HCEC 1CT (cell line): ENCODE measurements at regions not wholly inside any gene's neighbourhood (a gene's known extent, or its start where the extent isn't known, plus 50 kb on each side); places are given as distances from the start of the nearest gene placed in this dataset.
"Not testable (repeated sequence)": the region's sequence is repeated elsewhere in the genome, so short reads cannot be mapped to it uniquely, and the experiment has no call there.

Source experiments
- DNase-seq: peaks from one replicate; pipeline ENCODE4 v3.0.0-alpha.2; 2017

- DNase-seq, result not testable (repeated sequence)
Measured at GRCh38 chr2:175326164-175326563, 144.7 kb upstream of the ATP5MC3 start.

DNA sequence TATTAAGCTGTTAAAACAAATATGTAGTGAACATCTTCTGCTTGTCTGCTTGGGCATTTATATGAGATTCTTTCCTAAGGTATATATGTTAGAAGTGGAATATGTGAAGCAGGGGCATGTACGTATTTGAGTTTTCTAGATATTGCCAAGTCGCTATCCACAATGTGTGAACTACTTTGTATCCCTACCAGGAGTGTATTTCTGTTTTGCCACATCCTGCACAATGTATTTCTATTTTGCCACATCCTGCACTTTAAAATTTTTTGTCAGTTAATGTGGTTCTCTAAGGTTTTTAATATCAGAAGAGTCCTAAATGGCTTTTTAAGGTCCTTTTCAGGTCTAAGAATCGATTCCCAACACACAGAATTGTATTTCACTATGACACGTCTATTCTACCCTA lies 141.7 kb upstream of the ATP5MC3 start:
- no peak for DNase-seq

- DNase-seq, result no peak
Measured at GRCh38 chr2:175318542-175318941, 137.0 kb upstream of the ATP5MC3 start.

DNA sequence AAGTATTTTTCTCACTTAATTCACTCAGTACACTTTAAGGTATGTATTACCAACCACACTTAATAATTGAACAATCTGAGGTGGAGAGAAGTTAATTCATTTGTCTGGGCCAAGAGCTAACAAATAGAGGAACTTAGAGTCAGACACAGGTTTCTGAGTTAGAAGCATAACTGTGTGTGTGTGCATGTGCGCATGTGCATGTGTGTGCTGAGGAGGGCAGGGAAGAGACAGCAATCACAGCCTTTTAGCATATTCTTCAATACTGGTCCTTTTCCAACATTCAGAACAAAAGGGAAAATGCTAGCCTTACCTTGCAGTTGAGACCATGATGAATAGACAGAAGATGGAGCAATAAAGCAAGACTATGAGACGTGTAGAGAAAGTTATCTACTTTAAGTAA lies 136.2 kb upstream of the ATP5MC3 start:
- no peak for DNase-seq

DNA sequence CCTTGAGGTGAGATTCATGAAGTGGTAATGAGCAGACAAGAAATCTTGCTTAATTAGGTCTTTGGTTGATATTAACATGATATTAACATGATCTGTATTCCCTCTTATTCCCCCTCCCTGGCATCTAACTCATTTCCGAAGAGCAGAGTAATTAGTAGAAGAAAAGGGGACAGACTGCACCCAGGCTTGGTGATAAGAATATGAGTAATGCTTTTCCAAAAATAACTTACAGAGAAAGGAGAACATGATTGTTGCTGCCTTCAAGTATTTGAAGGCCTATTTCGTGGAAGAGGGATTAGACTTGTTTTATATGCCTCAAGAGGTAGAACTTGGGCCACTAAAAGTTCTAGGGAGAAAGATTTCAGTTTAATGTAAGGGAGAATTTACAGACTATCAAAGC lies 130.6 kb upstream of the ATP5MC3 start:
- no peak for DNase-seq

DNA sequence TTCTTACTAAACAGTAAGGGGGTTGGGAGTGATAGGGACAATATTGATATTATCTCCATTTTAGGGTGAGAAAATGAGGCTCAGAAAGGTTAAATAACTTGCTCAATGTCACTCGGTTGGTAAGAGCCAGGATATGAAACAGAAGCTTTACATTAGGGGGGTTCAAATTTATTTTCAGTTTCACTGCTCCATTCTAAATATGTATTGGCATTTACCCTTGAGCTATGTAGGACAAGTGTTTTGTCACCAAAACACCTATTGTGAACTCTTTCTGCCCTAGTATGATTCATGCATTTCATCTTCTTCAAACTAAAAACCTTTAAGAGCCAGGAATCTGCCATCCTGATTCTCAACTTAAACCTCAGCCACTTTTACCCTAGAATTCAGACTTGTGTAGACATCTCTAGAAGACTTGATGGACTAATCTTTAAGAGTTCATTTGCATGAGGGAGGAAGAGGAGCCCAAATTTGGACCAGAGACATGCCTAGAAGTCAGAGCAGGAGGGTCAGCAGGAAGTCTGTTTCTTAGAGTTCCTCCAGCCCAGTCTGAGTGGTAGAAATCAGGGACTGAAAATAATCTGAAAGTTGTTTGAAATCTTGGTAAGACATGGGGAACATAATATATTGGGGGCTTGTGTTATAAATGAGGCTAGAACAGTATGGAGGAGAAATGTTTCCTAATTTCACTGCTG lies 129.4 kb upstream of the ATP5MC3 start:
- DNase-seq, result no peak

DNA sequence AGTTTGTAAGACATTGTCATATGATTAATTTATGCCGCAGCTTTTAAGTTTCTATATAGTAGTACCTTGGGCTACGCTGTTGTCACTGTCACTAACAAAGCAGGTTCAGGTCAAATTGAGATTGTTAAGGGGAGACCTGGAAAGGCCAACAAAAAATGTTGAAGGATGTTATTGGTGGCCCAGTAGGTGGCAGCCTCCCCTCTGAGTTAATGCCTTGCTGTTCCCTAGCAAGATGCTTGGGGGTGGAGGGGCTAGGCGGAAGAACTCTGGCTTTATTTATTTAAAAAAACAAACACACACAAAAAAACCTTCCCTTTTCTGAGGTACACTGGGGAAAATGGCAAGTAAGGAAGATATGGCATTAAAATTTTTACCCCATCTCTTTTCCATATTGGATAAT lies 128.3 kb upstream of the ATP5MC3 start:
- peak; percentile 36 for DNase-seq

DNA sequence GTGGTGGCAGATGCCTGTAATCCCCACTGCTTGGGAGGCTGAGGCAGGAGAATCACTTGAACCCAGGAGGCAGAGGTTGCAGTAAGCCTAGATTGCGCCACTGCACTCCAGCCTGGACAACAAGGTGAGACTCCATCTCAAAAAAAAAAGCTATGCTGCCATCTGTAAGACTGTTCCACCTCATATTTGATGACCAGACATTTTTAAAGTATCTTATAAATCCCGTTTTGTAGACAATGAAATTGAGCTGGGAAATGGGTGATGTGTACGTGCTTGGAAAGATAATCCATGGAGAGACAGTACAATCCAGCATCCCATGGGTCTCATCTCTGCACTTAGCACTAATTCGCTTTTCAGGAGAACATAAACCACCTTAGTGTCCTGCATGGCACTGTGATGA lies 126.5 kb upstream of the ATP5MC3 start:
- no peak for DNase-seq

DNA sequence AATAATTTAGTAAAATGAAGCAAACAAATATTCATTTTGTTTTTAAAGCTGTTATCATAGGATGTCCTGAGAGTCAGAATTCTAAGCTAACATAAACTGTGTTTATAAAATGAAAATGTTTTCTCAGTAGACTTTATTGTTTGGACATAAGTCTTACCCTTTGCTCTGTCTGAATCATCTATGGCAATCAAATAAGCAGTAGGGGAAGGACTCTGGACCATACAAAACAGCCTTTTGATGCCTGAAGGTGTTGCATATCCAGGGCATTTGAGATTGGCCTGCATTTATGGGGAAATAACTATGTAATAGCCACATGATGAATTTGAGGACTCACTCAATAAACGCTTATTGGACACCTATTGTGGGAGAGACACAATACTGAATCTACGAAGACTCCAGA lies 123.0 kb upstream of the ATP5MC3 start:
- no peak for DNase-seq

DNA sequence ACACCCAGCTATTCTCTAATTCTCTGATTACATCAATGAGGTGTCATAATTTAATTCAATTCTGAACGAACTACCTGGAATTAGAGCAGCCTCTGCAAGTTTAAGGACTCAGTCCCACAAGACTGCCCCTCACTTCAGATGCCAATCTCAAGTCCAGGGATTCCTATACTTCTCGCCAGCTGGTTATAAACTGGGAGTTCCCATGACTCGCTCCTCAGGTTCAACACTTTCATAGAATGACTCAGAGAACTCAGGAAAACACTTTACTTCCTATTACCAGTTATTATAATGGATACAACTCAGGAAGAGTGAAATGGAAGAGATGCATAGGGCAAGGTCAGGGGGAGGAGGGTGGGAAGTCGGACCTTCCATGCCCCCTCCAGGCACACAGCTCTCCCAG lies 112.3 kb upstream of the ATP5MC3 start:
- DNase-seq, result no peak

DNA sequence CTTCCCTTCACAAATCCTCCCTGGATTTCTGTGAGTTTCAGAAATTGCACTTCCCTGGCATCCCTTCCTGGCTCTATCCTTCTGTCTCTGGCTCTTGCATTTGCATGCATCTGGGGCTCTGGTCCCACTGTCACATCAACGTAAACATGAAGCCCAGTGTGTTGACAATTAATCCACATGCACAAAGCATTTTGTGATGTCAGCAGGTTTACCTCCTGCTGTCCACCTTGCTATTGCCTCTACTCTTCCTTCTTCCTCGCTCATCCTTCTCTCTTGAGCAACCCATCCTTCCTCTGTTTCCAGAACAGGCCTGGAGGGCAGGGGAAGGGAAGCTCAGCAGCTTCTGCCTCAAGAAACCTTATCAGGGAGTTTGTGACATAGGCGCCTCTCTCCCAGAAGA lies 111.7 kb upstream of the ATP5MC3 start:
- no peak for DNase-seq

DNA sequence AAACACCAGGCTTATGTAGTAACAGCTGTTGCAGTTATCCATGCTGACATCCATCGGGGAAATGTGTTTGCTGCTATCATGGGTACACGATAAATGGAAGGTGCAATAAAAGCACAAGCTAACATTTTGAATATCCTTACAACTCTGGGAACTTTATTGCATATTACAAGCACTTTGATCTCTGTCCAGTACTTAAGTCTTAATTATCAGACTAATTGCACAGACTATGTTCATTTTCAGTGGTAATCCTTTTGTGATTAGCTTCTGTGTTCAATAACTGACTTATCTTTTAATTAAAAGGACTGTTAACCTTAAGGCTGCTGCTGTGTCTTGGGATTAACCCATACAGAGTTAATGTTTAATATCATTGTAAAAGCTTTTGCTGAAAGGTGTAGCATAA lies 101.4 kb upstream of the ATP5MC3 start:
- no peak for DNase-seq

DNA sequence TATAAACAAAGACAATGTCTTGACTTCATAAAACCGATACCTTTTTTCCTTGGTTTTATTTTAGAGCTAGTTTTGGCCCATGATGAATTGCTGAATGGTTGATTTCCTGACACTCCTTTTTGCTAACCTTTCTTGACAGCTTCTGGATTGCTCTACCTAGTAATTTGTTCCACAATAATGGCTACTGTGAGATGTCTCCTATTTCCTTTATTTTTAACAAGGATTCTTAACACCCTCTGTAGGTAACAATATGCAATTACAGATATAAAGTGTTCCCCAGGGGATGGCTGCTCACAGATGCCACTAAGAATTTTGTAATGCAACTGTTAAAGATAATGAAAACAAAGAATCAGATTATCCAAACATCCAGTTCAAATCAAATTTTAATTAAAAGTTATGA lies 100.8 kb upstream of the ATP5MC3 start:
- peak; percentile 54 for DNase-seq

DNA sequence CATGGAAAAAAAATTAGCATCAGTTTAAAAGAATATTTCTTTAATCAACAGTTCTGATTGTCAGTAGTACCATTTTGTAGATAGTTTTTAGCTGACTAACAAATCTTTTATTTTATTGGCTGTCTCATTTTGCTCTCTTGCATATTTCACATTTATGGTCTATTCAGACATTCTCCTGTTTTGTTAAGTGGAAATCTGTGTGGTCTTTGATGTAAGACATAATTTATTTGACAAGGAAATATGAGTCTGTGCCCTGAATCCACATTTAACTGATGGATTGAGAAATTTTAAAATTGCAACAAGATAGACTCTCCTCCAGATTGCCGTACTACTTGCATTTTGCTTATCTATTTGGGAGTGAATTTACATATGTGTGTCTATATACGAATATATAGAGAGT lies 96.3 kb upstream of the ATP5MC3 start:
- DNase-seq, result no peak

GRCh38 chr2:175275539-175275938 lies 94.0 kb upstream of the ATP5MC3 start:
- no peak for DNase-seq

DNA sequence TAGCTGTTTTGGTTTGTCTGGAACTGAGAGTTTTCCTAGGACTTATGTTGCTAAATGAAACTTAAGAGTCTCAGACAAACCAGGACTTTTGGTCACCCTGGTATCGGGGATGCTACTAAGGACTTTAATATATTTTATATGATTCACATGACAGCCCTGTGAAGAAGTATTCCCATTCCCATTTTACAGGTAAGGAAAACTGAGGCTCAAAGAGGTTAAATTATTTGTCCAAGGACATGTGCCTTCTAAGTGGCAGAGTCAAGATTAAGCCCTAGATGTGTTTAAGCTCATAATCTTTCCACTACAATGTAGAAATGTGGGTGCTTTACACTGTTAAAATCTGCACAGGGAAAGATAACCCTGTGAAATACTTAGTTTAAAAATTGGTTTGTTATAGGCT lies 77.7 kb upstream of the ATP5MC3 start:
- no peak for DNase-seq

GRCh38 chr2:175256806-175257585 lies 75.5 kb upstream of the ATP5MC3 start:
- DNase-seq, result no peak

- not testable (repeated sequence) for DNase-seq
Measured at GRCh38 chr2:175256391-175256790, 74.9 kb upstream of the ATP5MC3 start.

GRCh38 chr2:175253871-175254270 lies 72.4 kb upstream of the ATP5MC3 start:
- no peak for DNase-seq

DNA sequence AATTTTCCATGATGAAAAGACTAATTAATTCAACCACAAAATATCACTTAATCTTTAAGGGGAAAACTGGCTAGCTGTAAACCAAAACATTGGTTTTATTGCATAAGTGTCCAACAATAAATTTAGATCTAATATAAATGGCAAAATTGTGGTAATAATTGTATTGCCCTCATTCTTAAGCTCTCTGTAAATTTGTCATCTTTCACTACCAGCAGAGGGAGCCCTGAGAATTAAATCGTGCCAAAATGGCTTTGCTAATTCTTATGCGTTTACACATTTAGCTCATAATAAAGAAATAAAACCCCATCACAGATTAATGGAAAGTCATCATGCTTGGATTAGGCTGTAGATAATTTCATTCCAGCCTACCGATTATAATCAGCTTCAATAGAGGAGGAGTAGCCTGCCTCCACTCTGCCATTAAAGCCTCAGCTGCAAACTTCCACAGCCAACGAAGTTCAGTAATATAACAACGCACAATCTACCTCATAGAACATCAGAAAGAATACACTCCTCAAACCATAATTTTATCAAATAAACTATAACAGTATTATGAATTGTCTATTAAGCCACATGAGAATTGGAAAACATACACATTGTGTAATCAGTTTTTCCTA lies 70.0 kb upstream of the ATP5MC3 start:
- peak; percentile 26 for DNase-seq

- DNase-seq, result no peak
Measured at GRCh38 chr2:175247159-175247558, 65.6 kb upstream of the ATP5MC3 start.

DNA sequence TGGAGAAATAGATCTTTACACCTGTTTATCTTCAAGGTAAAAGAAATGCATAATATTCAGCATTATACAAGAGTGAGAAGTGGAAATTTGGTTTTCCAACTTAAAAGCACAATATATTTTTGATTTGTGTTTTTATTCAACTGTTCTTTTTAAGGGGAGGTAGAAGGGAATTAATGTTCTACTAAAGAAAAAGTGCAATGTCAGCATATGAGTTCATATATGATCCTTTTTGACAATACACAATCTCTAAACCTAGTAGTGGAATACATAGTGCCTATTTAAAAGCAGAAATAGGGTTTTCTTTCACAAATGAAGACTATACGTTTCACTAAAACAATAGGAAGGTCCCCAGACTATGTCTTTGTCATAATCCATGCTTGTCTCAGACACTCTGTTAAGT lies 63.2 kb upstream of the ATP5MC3 start:
- DNase-seq, result no peak

DNA sequence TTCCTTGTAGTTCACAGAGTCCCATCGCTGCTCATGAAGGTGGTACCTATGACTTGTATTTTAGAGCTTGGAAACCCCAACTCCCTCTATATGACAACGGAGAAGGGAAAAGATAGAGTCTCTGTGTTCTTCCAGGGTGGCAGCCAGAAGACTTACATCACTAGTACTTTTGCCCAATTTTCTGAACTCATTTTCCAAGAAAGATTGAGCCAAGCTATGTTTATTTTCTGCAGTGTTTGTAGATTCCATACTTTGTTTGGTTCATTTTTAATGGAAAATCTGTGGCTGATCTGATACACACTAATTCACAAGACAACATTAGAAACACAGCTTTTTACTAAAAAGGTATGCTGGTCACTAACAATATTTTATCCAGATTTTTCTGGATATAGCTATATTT lies 60.2 kb upstream of the ATP5MC3 start:
- DNase-seq, result no peak

DNA sequence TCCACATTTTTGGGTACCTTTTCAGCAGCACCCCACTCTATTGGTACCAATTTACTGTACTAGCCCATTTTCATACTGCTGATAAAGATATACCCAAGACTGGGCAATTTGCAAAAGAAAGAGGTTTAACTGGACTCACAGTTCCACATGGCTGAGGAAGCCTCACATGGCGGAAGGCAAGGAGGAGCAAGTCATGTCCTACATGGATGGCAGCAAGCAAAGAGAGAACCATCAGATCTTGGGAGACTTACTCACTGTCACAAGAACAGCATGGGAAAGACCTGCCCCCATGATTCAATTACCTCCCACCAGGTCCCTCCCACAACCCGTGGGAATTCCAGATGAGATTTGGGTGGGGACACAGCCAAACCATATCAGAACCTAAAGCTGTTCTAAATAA lies 58.5 kb upstream of the ATP5MC3 start:
- DNase-seq, result not testable (repeated sequence)
